WTC11 (cell line): ENCODE measurements at regions not wholly inside any gene's neighbourhood (a gene's known extent, or its start where the extent isn't known, plus 50 kb on each side); places are given as distances from the start of the nearest gene placed in this dataset.

Experiments
- GTF2I ChIP-seq: fragments of 250-450 bp; sonication (Bioruptor Pico); conservative IDR thresholded peaks from 2 replicates; pipeline ENCODE4 v1.4.0; 2021; ENCODE audit warnings: mild to moderate bottlenecking
- IRF2 ChIP-seq: sonication (generic); formaldehyde crosslinking; IDR thresholded peaks from 2 replicates; pipeline ENCODE4 v1.8.0; 2022; ENCODE audit warnings: low read depth, missing genetic modification reagents, borderline replicate concordance
- JAZF1 ChIP-seq: fragments of 250-450 bp; sonication (Bioruptor Pico); IDR thresholded peaks from 2 replicates; pipeline ENCODE4 v1.9.0; 2021; ENCODE audit warnings: moderate library complexity, mild to moderate bottlenecking, inconsistent platforms
- JUN ChIP-seq: sonication (generic); formaldehyde crosslinking; IDR thresholded peaks from 2 replicates; pipeline ENCODE4 v1.8.0; 2023; ENCODE audit warnings: mild to moderate bottlenecking, missing genetic modification reagents
- SP1 ChIP-seq: sonication (generic); formaldehyde crosslinking; conservative IDR thresholded peaks from 2 replicates; pipeline ENCODE4 v1.8.1; 2022; ENCODE audit warnings: missing genetic modification reagents
- ZNF423 ChIP-seq: fragments of 250-450 bp; sonication (Bioruptor Pico); IDR thresholded peaks from 2 replicates; pipeline ENCODE4 v2.1.2; 2022; ENCODE audit warnings: mild to moderate bottlenecking, moderate library complexity
- TF ChIP-seq, protein P1 (sequence below): fragments of 200-600 bp; IDR thresholded peaks from 2 replicates; pipeline ENCODE4 v1.8.0; 2022; ENCODE audit warnings: antibody characterized with exemption
- TF ChIP-seq, protein P2 (sequence below): sonication (generic); formaldehyde crosslinking; IDR thresholded peaks from 2 replicates; pipeline ENCODE4 v1.8.0; 2023; ENCODE audit warnings: mild to moderate bottlenecking, missing genetic modification reagents
- TF ChIP-seq, protein P3 (sequence below): fragments of 250-450 bp; sonication (Bioruptor Pico); IDR thresholded peaks from 2 replicates; pipeline ENCODE4 v1.9.0; 2021; ENCODE audit warnings: mild to moderate bottlenecking, borderline replicate concordance
- TF ChIP-seq, protein P4 (sequence below): sonication (generic); formaldehyde crosslinking; IDR thresholded peaks from 2 replicates; pipeline ENCODE4 v1.8.1; 2023; ENCODE audit warnings: mild to moderate bottlenecking, missing genetic modification reagents, moderate library complexity
- TF ChIP-seq, protein P5 (sequence below): sonication (generic); formaldehyde crosslinking; IDR thresholded peaks from 2 replicates; pipeline ENCODE4 v1.8.0; 2022; ENCODE audit warnings: mild to moderate bottlenecking, missing genetic modification reagents

- TF ChIP-seq JUN (CRISPR knock-in tag) (no peak), ZNF423 (CRISPR knock-in tag) (no peak), GTF2I (CRISPR knock-in tag) (no peak), SP1 (CRISPR knock-in tag) (no peak), JAZF1 (CRISPR knock-in tag) (no peak), IRF2 (no peak)
- TF ChIP-seq, protein P1, sequence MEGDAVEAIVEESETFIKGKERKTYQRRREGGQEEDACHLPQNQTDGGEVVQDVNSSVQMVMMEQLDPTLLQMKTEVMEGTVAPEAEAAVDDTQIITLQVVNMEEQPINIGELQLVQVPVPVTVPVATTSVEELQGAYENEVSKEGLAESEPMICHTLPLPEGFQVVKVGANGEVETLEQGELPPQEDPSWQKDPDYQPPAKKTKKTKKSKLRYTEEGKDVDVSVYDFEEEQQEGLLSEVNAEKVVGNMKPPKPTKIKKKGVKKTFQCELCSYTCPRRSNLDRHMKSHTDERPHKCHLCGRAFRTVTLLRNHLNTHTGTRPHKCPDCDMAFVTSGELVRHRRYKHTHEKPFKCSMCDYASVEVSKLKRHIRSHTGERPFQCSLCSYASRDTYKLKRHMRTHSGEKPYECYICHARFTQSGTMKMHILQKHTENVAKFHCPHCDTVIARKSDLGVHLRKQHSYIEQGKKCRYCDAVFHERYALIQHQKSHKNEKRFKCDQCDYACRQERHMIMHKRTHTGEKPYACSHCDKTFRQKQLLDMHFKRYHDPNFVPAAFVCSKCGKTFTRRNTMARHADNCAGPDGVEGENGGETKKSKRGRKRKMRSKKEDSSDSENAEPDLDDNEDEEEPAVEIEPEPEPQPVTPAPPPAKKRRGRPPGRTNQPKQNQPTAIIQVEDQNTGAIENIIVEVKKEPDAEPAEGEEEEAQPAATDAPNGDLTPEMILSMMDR = no peak
- TF ChIP-seq, protein P2, sequence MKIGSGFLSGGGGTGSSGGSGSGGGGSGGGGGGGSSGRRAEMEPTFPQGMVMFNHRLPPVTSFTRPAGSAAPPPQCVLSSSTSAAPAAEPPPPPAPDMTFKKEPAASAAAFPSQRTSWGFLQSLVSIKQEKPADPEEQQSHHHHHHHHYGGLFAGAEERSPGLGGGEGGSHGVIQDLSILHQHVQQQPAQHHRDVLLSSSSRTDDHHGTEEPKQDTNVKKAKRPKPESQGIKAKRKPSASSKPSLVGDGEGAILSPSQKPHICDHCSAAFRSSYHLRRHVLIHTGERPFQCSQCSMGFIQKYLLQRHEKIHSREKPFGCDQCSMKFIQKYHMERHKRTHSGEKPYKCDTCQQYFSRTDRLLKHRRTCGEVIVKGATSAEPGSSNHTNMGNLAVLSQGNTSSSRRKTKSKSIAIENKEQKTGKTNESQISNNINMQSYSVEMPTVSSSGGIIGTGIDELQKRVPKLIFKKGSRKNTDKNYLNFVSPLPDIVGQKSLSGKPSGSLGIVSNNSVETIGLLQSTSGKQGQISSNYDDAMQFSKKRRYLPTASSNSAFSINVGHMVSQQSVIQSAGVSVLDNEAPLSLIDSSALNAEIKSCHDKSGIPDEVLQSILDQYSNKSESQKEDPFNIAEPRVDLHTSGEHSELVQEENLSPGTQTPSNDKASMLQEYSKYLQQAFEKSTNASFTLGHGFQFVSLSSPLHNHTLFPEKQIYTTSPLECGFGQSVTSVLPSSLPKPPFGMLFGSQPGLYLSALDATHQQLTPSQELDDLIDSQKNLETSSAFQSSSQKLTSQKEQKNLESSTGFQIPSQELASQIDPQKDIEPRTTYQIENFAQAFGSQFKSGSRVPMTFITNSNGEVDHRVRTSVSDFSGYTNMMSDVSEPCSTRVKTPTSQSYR (CRISPR knock-in tag) = no peak
- TF ChIP-seq, protein P3, sequence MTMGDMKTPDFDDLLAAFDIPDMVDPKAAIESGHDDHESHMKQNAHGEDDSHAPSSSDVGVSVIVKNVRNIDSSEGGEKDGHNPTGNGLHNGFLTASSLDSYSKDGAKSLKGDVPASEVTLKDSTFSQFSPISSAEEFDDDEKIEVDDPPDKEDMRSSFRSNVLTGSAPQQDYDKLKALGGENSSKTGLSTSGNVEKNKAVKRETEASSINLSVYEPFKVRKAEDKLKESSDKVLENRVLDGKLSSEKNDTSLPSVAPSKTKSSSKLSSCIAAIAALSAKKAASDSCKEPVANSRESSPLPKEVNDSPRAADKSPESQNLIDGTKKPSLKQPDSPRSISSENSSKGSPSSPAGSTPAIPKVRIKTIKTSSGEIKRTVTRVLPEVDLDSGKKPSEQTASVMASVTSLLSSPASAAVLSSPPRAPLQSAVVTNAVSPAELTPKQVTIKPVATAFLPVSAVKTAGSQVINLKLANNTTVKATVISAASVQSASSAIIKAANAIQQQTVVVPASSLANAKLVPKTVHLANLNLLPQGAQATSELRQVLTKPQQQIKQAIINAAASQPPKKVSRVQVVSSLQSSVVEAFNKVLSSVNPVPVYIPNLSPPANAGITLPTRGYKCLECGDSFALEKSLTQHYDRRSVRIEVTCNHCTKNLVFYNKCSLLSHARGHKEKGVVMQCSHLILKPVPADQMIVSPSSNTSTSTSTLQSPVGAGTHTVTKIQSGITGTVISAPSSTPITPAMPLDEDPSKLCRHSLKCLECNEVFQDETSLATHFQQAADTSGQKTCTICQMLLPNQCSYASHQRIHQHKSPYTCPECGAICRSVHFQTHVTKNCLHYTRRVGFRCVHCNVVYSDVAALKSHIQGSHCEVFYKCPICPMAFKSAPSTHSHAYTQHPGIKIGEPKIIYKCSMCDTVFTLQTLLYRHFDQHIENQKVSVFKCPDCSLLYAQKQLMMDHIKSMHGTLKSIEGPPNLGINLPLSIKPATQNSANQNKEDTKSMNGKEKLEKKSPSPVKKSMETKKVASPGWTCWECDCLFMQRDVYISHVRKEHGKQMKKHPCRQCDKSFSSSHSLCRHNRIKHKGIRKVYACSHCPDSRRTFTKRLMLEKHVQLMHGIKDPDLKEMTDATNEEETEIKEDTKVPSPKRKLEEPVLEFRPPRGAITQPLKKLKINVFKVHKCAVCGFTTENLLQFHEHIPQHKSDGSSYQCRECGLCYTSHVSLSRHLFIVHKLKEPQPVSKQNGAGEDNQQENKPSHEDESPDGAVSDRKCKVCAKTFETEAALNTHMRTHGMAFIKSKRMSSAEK (CRISPR knock-in tag) = no peak
- TF ChIP-seq, protein P4, sequence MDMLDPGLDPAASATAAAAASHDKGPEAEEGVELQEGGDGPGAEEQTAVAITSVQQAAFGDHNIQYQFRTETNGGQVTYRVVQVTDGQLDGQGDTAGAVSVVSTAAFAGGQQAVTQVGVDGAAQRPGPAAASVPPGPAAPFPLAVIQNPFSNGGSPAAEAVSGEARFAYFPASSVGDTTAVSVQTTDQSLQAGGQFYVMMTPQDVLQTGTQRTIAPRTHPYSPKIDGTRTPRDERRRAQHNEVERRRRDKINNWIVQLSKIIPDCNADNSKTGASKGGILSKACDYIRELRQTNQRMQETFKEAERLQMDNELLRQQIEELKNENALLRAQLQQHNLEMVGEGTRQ = no peak
- TF ChIP-seq, protein P5, sequence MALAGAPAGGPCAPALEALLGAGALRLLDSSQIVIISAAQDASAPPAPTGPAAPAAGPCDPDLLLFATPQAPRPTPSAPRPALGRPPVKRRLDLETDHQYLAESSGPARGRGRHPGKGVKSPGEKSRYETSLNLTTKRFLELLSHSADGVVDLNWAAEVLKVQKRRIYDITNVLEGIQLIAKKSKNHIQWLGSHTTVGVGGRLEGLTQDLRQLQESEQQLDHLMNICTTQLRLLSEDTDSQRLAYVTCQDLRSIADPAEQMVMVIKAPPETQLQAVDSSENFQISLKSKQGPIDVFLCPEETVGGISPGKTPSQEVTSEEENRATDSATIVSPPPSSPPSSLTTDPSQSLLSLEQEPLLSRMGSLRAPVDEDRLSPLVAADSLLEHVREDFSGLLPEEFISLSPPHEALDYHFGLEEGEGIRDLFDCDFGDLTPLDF (CRISPR knock-in tag) = no peak
Measured at GRCh38 chr1:17916702-17917101, 161.6 kb downstream of the ACTL8 start.
